ENCODE measurements at regions not wholly inside any gene's neighbourhood (a gene's known extent, or its start where the extent isn't known, plus 50 kb on each side); places are given as distances from the start of the nearest gene placed in this dataset.

DNA sequence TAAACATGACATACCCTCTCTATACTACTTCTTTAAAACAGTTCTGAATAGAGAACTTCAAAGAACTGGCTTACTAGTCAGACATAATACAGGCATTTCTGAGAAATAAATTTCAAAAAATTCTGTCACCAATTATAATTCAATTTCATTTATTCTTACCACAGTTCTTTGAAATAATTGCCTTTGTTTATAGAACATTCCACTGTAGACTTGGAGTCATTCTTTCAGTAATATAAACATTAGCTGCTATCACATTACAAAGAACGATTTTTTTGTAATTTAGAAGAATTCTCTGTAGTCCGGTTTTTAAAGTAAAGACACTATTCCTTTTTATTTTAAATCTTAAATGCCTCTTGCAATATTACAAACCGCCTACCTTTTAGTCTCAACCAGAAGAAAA, 146.4 kb upstream of the COL11A1 start:
- no peaks in the 10 kb centered on the region for H3K36me3 Mint-ChIP-seq
- DNase-seq (no peak), ATAC-seq (replicated peaks) (no peak)
- no peaks in the 10 kb centered on the region for H3K9me3 Mint-ChIP-seq
- H3K27ac Mint-ChIP-seq: no peak overlapping the region
- no peaks in the 10 kb centered on the region for H3K4me1 Mint-ChIP-seq
- H3K4me3 Mint-ChIP-seq: no peak overlapping the region
- no peaks in the 10 kb centered on the region for H3K27me3 Mint-ChIP-seq

DNA sequence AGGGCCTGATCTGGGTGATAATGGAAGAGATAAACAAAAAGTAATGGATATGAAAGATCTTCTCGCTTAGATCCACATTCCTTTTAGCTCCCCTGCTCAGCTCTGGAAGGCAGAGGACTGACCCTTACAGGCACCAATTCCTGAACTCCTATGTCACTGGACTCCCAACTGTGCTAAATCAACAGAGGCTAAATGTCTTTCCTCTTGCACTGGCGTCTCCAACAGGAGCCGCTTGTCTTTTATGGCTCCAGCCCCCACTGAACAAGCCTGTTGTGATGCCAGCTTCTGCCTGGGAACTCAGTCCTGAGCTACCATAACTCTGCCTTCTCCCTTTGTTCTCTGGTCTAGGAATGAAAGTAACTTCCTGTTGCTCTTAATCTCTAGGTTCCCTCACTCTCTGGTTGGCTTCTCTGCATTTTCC, 142.1 kb upstream of the COL11A1 start:
- DNase-seq: no peak
- H3K4me1 Mint-ChIP-seq: no peaks in the 10 kb centered on the region
- no peak overlapping the region for H3K27ac Mint-ChIP-seq

DNA sequence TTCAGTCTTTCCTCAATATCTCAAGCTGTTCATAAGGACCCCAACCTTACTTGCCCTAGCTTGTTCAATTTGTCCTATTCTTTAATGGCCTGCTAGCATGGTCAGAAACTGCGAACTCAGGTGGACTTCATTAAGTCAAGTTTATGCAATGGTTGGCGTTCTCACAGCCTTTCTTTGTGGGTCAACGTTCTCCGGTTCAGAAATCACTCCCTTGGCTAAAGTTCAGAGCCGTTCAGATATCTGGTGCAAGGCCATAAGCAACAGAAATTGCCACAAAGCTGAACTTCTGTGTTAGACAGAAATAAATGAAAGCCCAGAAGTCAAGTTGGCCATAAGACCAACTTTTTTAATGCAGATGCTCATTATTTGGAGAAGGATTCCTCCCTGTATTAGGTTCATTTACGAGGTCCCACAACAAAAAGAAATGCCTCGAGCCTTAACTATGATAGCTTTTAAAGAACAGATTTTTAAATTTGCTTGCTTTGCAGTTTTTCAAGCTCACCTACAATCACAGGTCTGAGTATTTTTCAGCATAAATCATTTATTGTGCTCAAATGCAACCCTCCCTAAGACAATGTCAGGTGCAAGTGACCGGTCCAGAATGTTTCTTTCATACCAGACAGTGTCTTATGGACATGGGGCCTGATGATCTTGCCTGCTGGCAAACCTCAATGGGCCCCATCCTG, 140.2 kb upstream of the COL11A1 start:
- no peak overlapping the region for H3K4me3 Mint-ChIP-seq
- DNase-seq (no peak), ATAC-seq (replicated peaks) (no peak)
- no peaks in the 10 kb centered on the region for H3K9me3 Mint-ChIP-seq
- no peaks in the 10 kb centered on the region for H3K4me1 Mint-ChIP-seq
- no peak overlapping the region for H3K27ac Mint-ChIP-seq
- no peaks in the 10 kb centered on the region for H3K36me3 Mint-ChIP-seq
- H3K27me3 Mint-ChIP-seq: no peaks in the 10 kb centered on the region

More for the DNA sequence above, 142.1 kb upstream of the COL11A1 start:
- H3K9me3 Mint-ChIP-seq: no peaks in the 10 kb centered on the region
- H3K4me3 Mint-ChIP-seq: no peak overlapping the region
- no peak for ATAC-seq (replicated peaks)
- no peaks in the 10 kb centered on the region for H3K36me3 Mint-ChIP-seq
- H3K27me3 Mint-ChIP-seq: no peaks in the 10 kb centered on the region

DNA sequence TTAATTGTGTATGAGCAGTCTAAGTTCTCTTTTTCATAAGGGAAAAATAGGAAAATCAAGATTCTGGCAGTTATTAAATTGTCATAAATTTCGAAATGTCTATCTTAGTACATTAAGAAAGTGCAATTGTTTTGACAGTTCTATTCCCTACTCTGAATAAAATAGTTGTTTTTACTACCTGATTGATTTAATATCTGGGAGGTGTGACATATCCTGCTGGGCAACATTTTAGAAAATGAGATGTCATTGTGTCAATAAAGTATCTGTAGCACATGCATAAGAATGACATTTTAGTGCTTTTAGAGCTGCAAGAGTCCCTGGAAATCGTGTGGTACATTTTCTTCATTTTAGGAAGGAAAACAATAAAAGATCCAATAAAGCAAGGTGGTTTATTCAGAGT, 139.2 kb upstream of the COL11A1 start:
- no peaks in the 10 kb centered on the region for H3K9me3 Mint-ChIP-seq
- no peak overlapping the region for H3K27ac Mint-ChIP-seq
- no peak overlapping the region for H3K4me3 Mint-ChIP-seq
- H3K36me3 Mint-ChIP-seq: no peaks in the 10 kb centered on the region
- no peaks in the 10 kb centered on the region for H3K27me3 Mint-ChIP-seq
- no peaks in the 10 kb centered on the region for H3K4me1 Mint-ChIP-seq
- no peak for DNase-seq
- no peak for ATAC-seq (replicated peaks)

DNA sequence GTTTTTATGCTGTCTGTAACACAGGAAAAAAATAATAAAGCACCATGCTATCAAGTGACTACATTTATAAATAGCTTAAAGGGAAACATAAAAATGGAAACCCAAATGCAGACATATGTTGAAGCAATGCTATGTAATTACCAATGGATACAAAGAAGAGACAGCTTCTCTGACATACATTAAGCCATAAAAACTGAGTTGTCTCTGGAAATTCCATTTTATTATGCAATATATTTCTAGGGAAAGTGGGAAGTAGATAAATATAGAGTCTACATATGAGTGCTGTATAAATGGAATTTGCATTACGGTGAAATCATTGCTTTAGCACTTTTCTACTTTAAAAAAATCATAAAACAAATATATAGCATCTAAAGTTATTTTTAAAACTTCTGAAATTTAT, 135.2 kb upstream of the COL11A1 start:
- ATAC-seq (replicated peaks): no peak
- DNase-seq: no peak
- Mint-ChIP-seq H3K27ac (no peak overlapping the region), H3K9me3 (no peaks in the 10 kb centered on the region), H3K4me3 (no peak overlapping the region), H3K36me3 (no peaks in the 10 kb centered on the region), H3K4me1 (no peaks in the 10 kb centered on the region), H3K27me3 (no peaks in the 10 kb centered on the region)

GRCh38 chr1:103239034-103239433, 130.7 kb upstream of the COL11A1 start:
- DNase-seq: no peak
- H3K36me3 Mint-ChIP-seq: no peaks in the 10 kb centered on the region
- no peak for ATAC-seq (replicated peaks)
- H3K9me3 Mint-ChIP-seq: peaks cover 2 to 5% of the 10 kb centered on the region in 2 donors
- H3K4me3 Mint-ChIP-seq: no peak overlapping the region
- H3K27ac Mint-ChIP-seq: no peak overlapping the region
- no peaks in the 10 kb centered on the region for H3K4me1 Mint-ChIP-seq
- H3K27me3 Mint-ChIP-seq: no peaks in the 10 kb centered on the region

DNA sequence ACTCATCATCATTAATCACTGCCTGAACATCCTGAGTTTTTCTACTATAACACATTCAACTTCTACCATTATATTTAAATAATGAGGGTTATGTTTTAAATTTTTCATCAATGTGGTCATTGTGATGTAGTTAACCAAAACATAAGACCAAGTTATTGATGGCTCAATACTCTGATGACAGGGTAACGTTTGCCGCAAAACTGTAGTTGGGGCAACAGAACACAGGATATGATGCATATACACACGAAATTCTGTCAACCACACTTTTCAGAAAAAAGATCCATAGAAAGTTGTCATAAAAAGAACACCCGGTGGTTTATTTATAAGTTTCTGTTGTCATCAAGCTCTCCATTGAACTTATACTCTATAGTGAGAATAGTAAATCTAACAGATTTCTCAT, 121.7 kb upstream of the COL11A1 start:
- Mint-ChIP-seq H3K4me3 (no peak overlapping the region), H3K36me3 (no peaks in the 10 kb centered on the region), H3K27me3 (no peaks in the 10 kb centered on the region), H3K9me3 (peaks cover 0 to 2% of the 10 kb centered on the region in 2 donors), H3K4me1 (no peaks in the 10 kb centered on the region), H3K27ac (no peak overlapping the region)
- no peak for DNase-seq
- ATAC-seq (replicated peaks): no peak

DNA sequence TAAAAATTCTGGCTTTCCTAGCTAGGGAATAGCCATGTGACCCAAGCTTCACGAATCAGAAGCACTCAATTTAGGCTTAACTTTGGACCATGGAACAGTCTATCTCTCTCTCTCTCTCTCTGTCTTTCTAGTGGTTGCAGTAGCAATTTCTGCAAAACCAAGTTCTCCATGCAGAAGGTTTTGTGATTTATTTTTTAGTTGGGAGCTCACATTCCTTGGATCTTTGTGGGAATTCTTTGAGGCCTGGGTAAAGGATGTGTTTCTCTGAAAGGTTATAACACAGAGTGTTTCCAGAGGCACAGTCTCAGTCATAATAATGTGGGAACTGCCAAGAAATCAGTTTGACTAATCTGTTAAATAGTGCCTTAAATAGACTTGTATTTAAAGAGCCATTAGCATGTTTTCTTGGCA, 112.3 kb upstream of the COL11A1 start:
- H3K9me3 Mint-ChIP-seq: no peaks in the 10 kb centered on the region
- H3K4me1 Mint-ChIP-seq: no peaks in the 10 kb centered on the region
- DNase-seq: no peak
- H3K27me3 Mint-ChIP-seq: no peaks in the 10 kb centered on the region
- no peak overlapping the region for H3K27ac Mint-ChIP-seq
- H3K4me3 Mint-ChIP-seq: no peak overlapping the region
- no peak for ATAC-seq (replicated peaks)
- H3K36me3 Mint-ChIP-seq: no peaks in the 10 kb centered on the region

- peaks cover 0 to 3% of the 10 kb centered on the region in 2 donors for H3K9me3 Mint-ChIP-seq
- ATAC-seq (replicated peaks): no peak
- H3K36me3 Mint-ChIP-seq: no peaks in the 10 kb centered on the region
Measured at GRCh38 chr1:103218821-103219220, 110.5 kb upstream of the COL11A1 start.

DNA sequence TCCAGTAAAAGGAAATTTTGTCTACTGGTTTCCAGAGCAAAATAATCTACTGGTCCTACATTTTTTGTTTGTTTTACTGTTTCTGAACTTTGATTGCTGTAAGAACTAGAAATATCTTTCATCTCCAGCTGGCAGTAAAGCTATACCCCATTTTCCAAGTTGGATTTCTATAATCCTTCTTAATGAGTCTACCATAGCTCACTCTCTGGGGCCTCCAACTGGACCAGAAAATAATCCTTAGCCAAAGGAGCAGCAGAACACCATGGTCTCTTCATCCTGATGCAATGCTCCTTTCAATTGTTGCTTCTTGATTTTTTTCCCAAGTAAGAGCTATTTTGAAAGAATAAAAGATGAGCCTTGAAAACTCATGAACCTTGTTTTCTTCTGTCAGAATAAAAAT, 110.0 kb upstream of the COL11A1 start:
- no peak for ATAC-seq (replicated peaks)

More at GRCh38 chr1:103218821-103219220, 110.5 kb upstream of the COL11A1 start:
- Mint-ChIP-seq H3K4me3 (no peak overlapping the region), H3K27ac (no peak overlapping the region), H3K27me3 (no peaks in the 10 kb centered on the region), H3K4me1 (no peaks in the 10 kb centered on the region)
- DNase-seq: no peak

DNA sequence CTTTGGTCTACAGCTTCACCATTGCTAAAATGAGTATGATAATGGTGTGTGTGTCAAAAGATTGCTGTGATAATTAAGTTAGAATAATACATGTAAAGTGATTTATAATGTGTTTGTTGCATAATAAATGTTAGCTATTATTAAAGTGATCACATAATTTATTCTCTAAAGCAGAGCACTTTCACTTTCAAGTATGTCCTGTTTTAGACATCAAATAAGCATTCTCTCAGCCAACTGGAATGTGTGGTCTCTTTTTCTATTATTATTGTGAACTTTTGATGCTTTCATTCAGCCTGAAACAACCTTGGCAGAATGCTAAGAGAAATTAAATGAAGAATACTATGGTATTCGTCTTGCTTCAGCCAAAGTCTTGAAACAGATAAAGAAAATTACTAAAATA, 102.8 kb upstream of the COL11A1 start:
- Mint-ChIP-seq H3K36me3 (no peaks in the 10 kb centered on the region), H3K27ac (no peak overlapping the region), H3K4me1 (no peaks in the 10 kb centered on the region), H3K4me3 (no peak overlapping the region), H3K27me3 (no peaks in the 10 kb centered on the region), H3K9me3 (peaks cover 0 to 3% of the 10 kb centered on the region in 2 donors)
- DNase-seq (no peak), ATAC-seq (replicated peaks) (no peak)

More for the DNA sequence above, 110.0 kb upstream of the COL11A1 start:
- no peaks in the 10 kb centered on the region for H3K27me3 Mint-ChIP-seq
- no peaks in the 10 kb centered on the region for H3K36me3 Mint-ChIP-seq
- H3K9me3 Mint-ChIP-seq: peaks cover 0 to 3% of the 10 kb centered on the region in 2 donors
- no peak overlapping the region for H3K4me3 Mint-ChIP-seq
- H3K27ac Mint-ChIP-seq: no peak overlapping the region
- no peak for DNase-seq
- no peaks in the 10 kb centered on the region for H3K4me1 Mint-ChIP-seq

DNA sequence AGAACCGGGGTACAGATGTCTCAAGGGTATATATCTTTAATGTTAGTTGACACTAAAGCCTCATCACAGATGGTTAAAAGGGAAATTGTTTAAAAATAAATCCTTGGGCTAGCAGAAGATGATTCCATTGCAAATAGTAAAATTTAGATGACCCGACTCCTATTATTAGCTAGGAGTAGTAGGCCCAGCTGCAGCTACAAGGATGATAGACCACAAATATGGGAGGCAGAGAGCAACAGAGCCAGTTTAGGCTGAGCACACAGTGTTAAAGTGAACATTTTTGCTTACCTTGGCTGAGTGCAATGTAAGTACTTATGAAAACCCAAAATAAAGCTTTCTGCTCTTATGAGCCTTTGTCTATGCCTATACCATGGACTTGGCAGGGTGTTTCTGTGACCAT, 100.5 kb upstream of the COL11A1 start:
- Mint-ChIP-seq H3K36me3 (no peaks in the 10 kb centered on the region), H3K27ac (no peak overlapping the region), H3K9me3 (no peaks in the 10 kb centered on the region), H3K4me1 (no peaks in the 10 kb centered on the region), H3K4me3 (no peak overlapping the region), H3K27me3 (no peaks in the 10 kb centered on the region)
- DNase-seq: no peak
- ATAC-seq (replicated peaks): no peak

DNA sequence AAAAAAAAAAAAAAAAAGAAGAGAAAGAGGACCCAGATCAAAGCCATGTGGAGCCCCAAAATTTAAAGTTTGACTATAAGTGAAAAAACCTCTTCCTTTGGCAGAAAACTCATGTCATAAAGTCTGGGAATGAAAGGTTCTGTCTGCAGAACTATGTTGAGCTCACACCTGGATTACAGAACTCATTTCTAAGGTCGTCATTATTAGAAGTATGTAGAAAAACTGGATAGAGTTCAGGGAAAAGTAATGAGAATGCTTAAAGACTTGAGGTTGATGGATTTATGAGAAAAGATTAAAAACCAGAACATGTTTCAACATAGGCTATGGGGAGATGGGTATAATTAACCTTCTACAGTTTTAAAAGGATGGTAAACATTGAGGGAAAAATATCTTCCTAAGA, 90.7 kb upstream of the COL11A1 start:
- Mint-ChIP-seq H3K27me3 (no peaks in the 10 kb centered on the region), H3K27ac (no peak overlapping the region), H3K36me3 (no peaks in the 10 kb centered on the region), H3K4me1 (no peaks in the 10 kb centered on the region), H3K4me3 (no peak overlapping the region), H3K9me3 (no peaks in the 10 kb centered on the region)
- ATAC-seq (replicated peaks) (no peak), DNase-seq (no peak)

GRCh38 chr1:103198076-103198475, 89.8 kb upstream of the COL11A1 start:
- H3K4me1 Mint-ChIP-seq: no peaks in the 10 kb centered on the region

DNA sequence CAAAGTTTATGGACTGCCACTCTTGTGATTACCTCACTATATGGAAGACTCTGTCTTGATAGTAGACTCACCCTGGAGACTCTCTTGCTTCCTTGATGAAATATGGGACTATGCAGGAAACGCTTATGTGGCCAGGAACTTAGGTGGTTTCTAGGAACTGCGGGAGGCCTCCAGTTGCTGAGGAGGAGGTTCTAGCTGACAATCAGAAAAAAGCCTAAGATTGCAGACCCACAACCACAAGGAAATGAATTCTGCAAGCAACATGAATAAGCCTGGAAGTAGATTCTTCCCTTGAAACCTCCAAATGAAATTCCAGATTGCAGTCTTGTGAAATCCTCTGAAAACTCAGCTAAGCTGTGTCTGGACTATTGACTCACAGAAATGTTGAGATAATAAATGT, 88.9 kb upstream of the COL11A1 start:
- no peaks in the 10 kb centered on the region for H3K27me3 Mint-ChIP-seq
- H3K4me3 Mint-ChIP-seq: no peak overlapping the region
- no peaks in the 10 kb centered on the region for H3K4me1 Mint-ChIP-seq
- H3K9me3 Mint-ChIP-seq: no peaks in the 10 kb centered on the region
- no peak overlapping the region for H3K27ac Mint-ChIP-seq
- ATAC-seq (replicated peaks): no peak
- no peaks in the 10 kb centered on the region for H3K36me3 Mint-ChIP-seq
- no peak for DNase-seq

More at GRCh38 chr1:103198076-103198475, 89.8 kb upstream of the COL11A1 start:
- Mint-ChIP-seq H3K27me3 (no peaks in the 10 kb centered on the region), H3K9me3 (no peaks in the 10 kb centered on the region), H3K4me3 (no peak overlapping the region), H3K36me3 (no peaks in the 10 kb centered on the region), H3K27ac (no peak overlapping the region)
- DNase-seq (no peak), ATAC-seq (replicated peaks) (no peak)

- ATAC-seq (replicated peaks): no peak
- Mint-ChIP-seq H3K4me3 (no peak overlapping the region), H3K27me3 (no peaks in the 10 kb centered on the region), H3K4me1 (no peaks in the 10 kb centered on the region), H3K27ac (no peak overlapping the region), H3K9me3 (no peaks in the 10 kb centered on the region), H3K36me3 (no peaks in the 10 kb centered on the region)
- no peak for DNase-seq
Measured at GRCh38 chr1:103194984-103195383, 86.7 kb upstream of the COL11A1 start.

Measured in stimulated activated naive B cell treated with anti-CD40 and anti-IgM and Interleukin-4, amounts not matched to agents 10 μg/mL and 1 μg/mL and 100 μg/mL, for 72 hours (primary cell).